Fibroblast of villous mesenchyme (primary cell): ENCODE measurements at regions not wholly inside any gene's neighbourhood (a gene's known extent, or its start where the extent isn't known, plus 50 kb on each side); places are given as distances from the start of the nearest gene placed in this dataset.
"Not testable (repeated sequence)": the region's sequence is repeated elsewhere in the genome, so short reads cannot be mapped to it uniquely, and the experiment has no call there.

Experiments
- DNase-seq: peaks from one replicate; pipeline ENCODE4 v3.0.0-alpha.2; 2010; ENCODE audit warnings: low read depth
- H3K4me3 ChIP-seq: 2 replicates; pipeline ENCODE4 v1.5.1; 2011; ENCODE audit warnings: low read depth, mild to moderate bottlenecking, low read length
- CTCF ChIP-seq: IDR thresholded peaks from 2 replicates; pipeline ENCODE4 v1.5.1; 2012; ENCODE audit warnings: low read depth, mild to moderate bottlenecking, low read length; ENCODE audit not compliant: insufficient read depth

- H3K4me3 ChIP-seq, result no peak overlapping the region
- no peak for TF ChIP-seq CTCF
- no peak for DNase-seq
These were observed 114.8 kb upstream of the RGPD4 start for GRCh38 chr2:107711941-107712340.

GRCh38 chr2:107712857-107713256, 113.8 kb upstream of the RGPD4 start:
- TF ChIP-seq CTCF, result no peak
- no peak overlapping the region for H3K4me3 ChIP-seq
- DNase-seq, result peak; percentile 17

GRCh38 chr2:107717661-107718060, 109.0 kb upstream of the RGPD4 start:
- no peak for TF ChIP-seq CTCF
- no peak for DNase-seq

GRCh38 chr2:107719141-107719540, 107.6 kb upstream of the RGPD4 start:
- no peak overlapping the region for H3K4me3 ChIP-seq
- TF ChIP-seq CTCF, result no peak
- DNase-seq, result no peak

More at GRCh38 chr2:107717661-107718060, 109.0 kb upstream of the RGPD4 start:
- H3K4me3 ChIP-seq, result no peak overlapping the region

- DNase-seq, result no peak
- no peak overlapping the region for H3K4me3 ChIP-seq
- TF ChIP-seq CTCF, result no peak
These were observed 106.9 kb upstream of the RGPD4 start for GRCh38 chr2:107719836-107720235.

GRCh38 chr2:107721178-107721577, 105.5 kb upstream of the RGPD4 start:
- DNase-seq, result no peak
- TF ChIP-seq CTCF, result no peak
- H3K4me3 ChIP-seq, result no peak overlapping the region

GRCh38 chr2:107721586-107721985, 105.1 kb upstream of the RGPD4 start:
- DNase-seq, result no peak
- H3K4me3 ChIP-seq, result no peak overlapping the region
- no peak for TF ChIP-seq CTCF

- not testable (repeated sequence) for H3K4me3 ChIP-seq, DNase-seq
These were observed 100.9 kb upstream of the RGPD4 start for GRCh38 chr2:107725824-107726223.
